ENCODE measurements at regions not wholly inside any gene's neighbourhood (a gene's known extent, or its start where the extent isn't known, plus 50 kb on each side); places are given as distances from the start of the nearest gene placed in this dataset.

DNA sequence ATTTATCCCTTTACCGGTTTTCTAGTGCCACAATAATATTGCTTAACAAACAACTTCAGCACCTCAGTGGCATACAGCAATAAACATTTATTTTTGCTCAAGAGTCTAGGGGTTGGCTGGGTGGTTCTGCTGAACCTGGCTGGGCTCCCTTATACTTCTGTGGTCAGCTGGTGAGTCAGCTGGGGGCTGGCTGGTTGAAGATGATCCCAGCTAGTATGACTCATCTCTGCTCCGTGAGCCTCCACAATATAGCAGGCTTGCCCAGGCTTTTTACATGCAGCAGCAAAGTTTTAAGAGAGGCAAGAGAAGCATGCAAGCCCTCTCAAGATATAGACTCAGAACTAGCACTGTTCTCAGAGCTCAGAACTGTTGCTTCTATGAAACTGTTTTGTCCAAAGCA is 523.5 kb upstream of the CLINT1 start:
- H2BK12ac ChIP-seq (ENCODE audit: low read length in 2 of 2) = no peak overlapping the region
- no peak overlapping the region for H3K4ac ChIP-seq (ENCODE audit: low read depth in 1 of 2, low read length in 2 of 2)
- no peaks in the 10 kb centered on the region for H3K79me1 ChIP-seq (replicated peaks; ENCODE audit: low read length, poor library complexity, severe bottlenecking)
- DNase-seq = peak; percentile 96
- peaks cover 3% of the 10 kb centered on the region for H3K9me3 ChIP-seq (ENCODE audit: control insufficient read depth, low read length)
- no peak overlapping the region for H4K91ac ChIP-seq (ENCODE audit: low read length)
- 0% methylated on average over 1 of the region's 2 CpGs for WGBS
- H2BK120ac ChIP-seq (ENCODE audit: low read depth, low read length) = no peak overlapping the region
- no peak overlapping the region for H2AFZ ChIP-seq (ENCODE audit: low read depth, low read length)
- H3K4me1 ChIP-seq (ENCODE audit: control insufficient read depth, insufficient read depth, low read depth, low read length) = peaks cover 17% of the 10 kb centered on the region
- H3K27me3 ChIP-seq (ENCODE audit: control insufficient read depth in 1 of 2, insufficient read depth in 1 of 2, low read length in 2 of 2) = no peaks in the 10 kb centered on the region
- no peak overlapping the region for H3K14ac ChIP-seq (ENCODE audit: low read length in 2 of 2)
- H3K23ac ChIP-seq (ENCODE audit: low read length in 2 of 2) = no peak overlapping the region
- peak overlapping the region; percentile 25 for H3K4me2 ChIP-seq (ENCODE audit: low read length, poor library complexity, severe bottlenecking)
- no peak overlapping the region for H2BK15ac ChIP-seq (ENCODE audit: low read depth, poor library complexity, severe bottlenecking)
- H4K8ac ChIP-seq (ENCODE audit: low read length) = no peak overlapping the region
- H3K18ac ChIP-seq (ENCODE audit: low read depth in 1 of 2, low read length in 2 of 2) = no peak overlapping the region
- H3K36me3 ChIP-seq (ENCODE audit: control insufficient read depth in 1 of 2, insufficient read depth in 2 of 2, low read depth in 1 of 2, low read length in 2 of 2) = no peaks in the 10 kb centered on the region
- no peak overlapping the region for H3K4me3 ChIP-seq (ENCODE audit: insufficient read depth in 1 of 2, low read depth in 1 of 2, low read length in 2 of 2)
- H3K9ac ChIP-seq (ENCODE audit: low read length) = peak overlapping the region; percentile 70
- no peak overlapping the region for H2BK5ac ChIP-seq (ENCODE audit: low read depth, low read length, poor library complexity, severe bottlenecking)
- no peak overlapping the region for H2AK5ac ChIP-seq (ENCODE audit: low read length, severe bottlenecking)
- peak overlapping the region; percentile 73 for H3K27ac ChIP-seq (ENCODE audit: low read length, poor library complexity, severe bottlenecking)

DNA sequence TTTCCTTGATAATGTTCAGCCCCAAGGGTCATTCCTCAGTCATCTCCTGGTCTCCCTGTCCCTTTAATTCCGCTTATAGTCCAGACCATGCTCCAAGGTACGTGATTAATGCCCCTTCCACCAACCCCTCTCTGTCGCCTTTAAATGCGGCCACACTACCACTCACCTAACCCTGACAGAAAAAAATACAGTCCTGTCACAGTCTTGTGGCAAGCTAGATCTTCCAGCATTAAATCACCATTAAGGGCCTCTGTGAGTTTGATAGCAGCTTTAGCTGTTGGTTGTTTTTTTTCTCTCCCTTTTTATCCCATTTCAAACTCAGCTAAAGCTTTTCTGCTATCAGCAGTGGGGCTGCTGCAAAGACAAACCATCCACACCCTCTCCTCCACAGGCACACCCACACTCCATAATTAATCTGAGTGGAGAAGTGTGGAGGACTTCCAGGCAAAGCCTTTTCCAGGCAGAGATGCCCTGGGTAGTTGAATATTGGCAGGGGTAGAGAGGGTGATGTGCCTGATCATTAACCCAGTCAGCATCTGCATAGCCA is 522.7 kb upstream of the CLINT1 start:
- no peak overlapping the region for H2BK12ac ChIP-seq (ENCODE audit: low read length in 2 of 2)
- no peak overlapping the region for H4K8ac ChIP-seq (ENCODE audit: low read length)
- DNase-seq = no peak
- H2AK5ac ChIP-seq (ENCODE audit: low read length, severe bottlenecking) = no peak overlapping the region
- no peak overlapping the region for H2BK5ac ChIP-seq (ENCODE audit: low read depth, low read length, poor library complexity, severe bottlenecking)
- H3K9ac ChIP-seq (ENCODE audit: low read length) = peak overlapping the region; percentile 34
- no peak overlapping the region for H3K4ac ChIP-seq (ENCODE audit: low read depth in 1 of 2, low read length in 2 of 2)
- H3K4me2 ChIP-seq (ENCODE audit: low read length, poor library complexity, severe bottlenecking) = no peak overlapping the region
- H3K36me3 ChIP-seq (ENCODE audit: control insufficient read depth in 1 of 2, insufficient read depth in 2 of 2, low read depth in 1 of 2, low read length in 2 of 2) = no peaks in the 10 kb centered on the region
- H3K14ac ChIP-seq (ENCODE audit: low read length in 2 of 2) = no peak overlapping the region
- no peak overlapping the region for H2BK15ac ChIP-seq (ENCODE audit: low read depth, poor library complexity, severe bottlenecking)
- WGBS = 87% methylated on average over 4 of the region's 4 CpGs
- peak overlapping the region; percentile 33 for H3K27ac ChIP-seq (ENCODE audit: low read length, poor library complexity, severe bottlenecking)
- peak overlapping the region; percentile 3 to 73 for H3K18ac ChIP-seq (ENCODE audit: low read depth in 1 of 2, low read length in 2 of 2)
- H3K27me3 ChIP-seq (ENCODE audit: control insufficient read depth in 1 of 2, insufficient read depth in 1 of 2, low read length in 2 of 2) = no peaks in the 10 kb centered on the region
- no peak overlapping the region for H2AFZ ChIP-seq (ENCODE audit: low read depth, low read length)
- H3K23ac ChIP-seq (ENCODE audit: low read length in 2 of 2) = no peak overlapping the region
- H3K4me3 ChIP-seq (ENCODE audit: insufficient read depth in 1 of 2, low read depth in 1 of 2, low read length in 2 of 2) = no peak overlapping the region
- peaks cover 17% of the 10 kb centered on the region for H3K4me1 ChIP-seq (ENCODE audit: control insufficient read depth, insufficient read depth, low read depth, low read length)
- no peak overlapping the region for H4K91ac ChIP-seq (ENCODE audit: low read length)
- H3K79me1 ChIP-seq (replicated peaks; ENCODE audit: low read length, poor library complexity, severe bottlenecking) = no peaks in the 10 kb centered on the region
- H2BK120ac ChIP-seq (ENCODE audit: low read depth, low read length) = peak overlapping the region; percentile 54
- H3K9me3 ChIP-seq (ENCODE audit: control insufficient read depth, low read length) = peaks cover 3% of the 10 kb centered on the region

DNA sequence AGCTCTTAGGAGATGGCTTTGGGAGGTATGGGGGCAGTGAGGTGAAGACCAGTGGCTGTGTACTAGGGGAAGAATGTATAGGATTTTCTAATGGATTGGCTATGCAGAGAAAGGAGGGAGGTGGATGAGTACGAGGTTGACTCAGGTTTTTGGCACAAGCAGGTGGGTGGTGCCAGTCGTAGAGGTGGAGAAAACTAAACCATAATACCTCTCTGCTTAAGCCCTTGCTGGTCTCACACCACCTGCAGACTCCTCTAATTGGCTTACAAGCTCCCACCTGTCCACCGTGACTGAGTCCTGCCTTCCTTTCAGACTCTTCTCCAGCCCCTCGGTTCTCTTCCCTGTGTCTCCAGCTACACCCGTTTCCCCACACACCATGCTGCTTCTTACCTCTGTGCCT is 521.7 kb upstream of the CLINT1 start:
- no peaks in the 10 kb centered on the region for H3K79me1 ChIP-seq (replicated peaks; ENCODE audit: low read length, poor library complexity, severe bottlenecking)
- no peak for DNase-seq
- no peak overlapping the region for H3K4me2 ChIP-seq (ENCODE audit: low read length, poor library complexity, severe bottlenecking)
- no peak overlapping the region for H2AK5ac ChIP-seq (ENCODE audit: low read length, severe bottlenecking)
- H2BK12ac ChIP-seq (ENCODE audit: low read length in 2 of 2) = no peak overlapping the region
- H2BK5ac ChIP-seq (ENCODE audit: low read depth, low read length, poor library complexity, severe bottlenecking) = no peak overlapping the region
- H3K9ac ChIP-seq (ENCODE audit: low read length) = no peak overlapping the region
- WGBS = 95% methylated on average over 4 of the region's 5 CpGs
- peaks cover 17% of the 10 kb centered on the region for H3K4me1 ChIP-seq (ENCODE audit: control insufficient read depth, insufficient read depth, low read depth, low read length)
- no peaks in the 10 kb centered on the region for H3K36me3 ChIP-seq (ENCODE audit: control insufficient read depth in 1 of 2, insufficient read depth in 2 of 2, low read depth in 1 of 2, low read length in 2 of 2)
- H3K4me3 ChIP-seq (ENCODE audit: insufficient read depth in 1 of 2, low read depth in 1 of 2, low read length in 2 of 2) = no peak overlapping the region
- H3K23ac ChIP-seq (ENCODE audit: low read length in 2 of 2) = no peak overlapping the region
- H2BK120ac ChIP-seq (ENCODE audit: low read depth, low read length) = no peak overlapping the region
- no peak overlapping the region for H2AFZ ChIP-seq (ENCODE audit: low read depth, low read length)
- peaks cover 3% of the 10 kb centered on the region for H3K9me3 ChIP-seq (ENCODE audit: control insufficient read depth, low read length)
- H2BK15ac ChIP-seq (ENCODE audit: low read depth, poor library complexity, severe bottlenecking) = peak overlapping the region; percentile 26
- no peak overlapping the region for H3K4ac ChIP-seq (ENCODE audit: low read depth in 1 of 2, low read length in 2 of 2)
- H3K27ac ChIP-seq (ENCODE audit: low read length, poor library complexity, severe bottlenecking) = no peak overlapping the region
- no peak overlapping the region for H3K18ac ChIP-seq (ENCODE audit: low read depth in 1 of 2, low read length in 2 of 2)
- no peak overlapping the region for H4K8ac ChIP-seq (ENCODE audit: low read length)
- no peaks in the 10 kb centered on the region for H3K27me3 ChIP-seq (ENCODE audit: control insufficient read depth in 1 of 2, insufficient read depth in 1 of 2, low read length in 2 of 2)
- H3K14ac ChIP-seq (ENCODE audit: low read length in 2 of 2) = no peak overlapping the region
- no peak overlapping the region for H4K91ac ChIP-seq (ENCODE audit: low read length)

DNA sequence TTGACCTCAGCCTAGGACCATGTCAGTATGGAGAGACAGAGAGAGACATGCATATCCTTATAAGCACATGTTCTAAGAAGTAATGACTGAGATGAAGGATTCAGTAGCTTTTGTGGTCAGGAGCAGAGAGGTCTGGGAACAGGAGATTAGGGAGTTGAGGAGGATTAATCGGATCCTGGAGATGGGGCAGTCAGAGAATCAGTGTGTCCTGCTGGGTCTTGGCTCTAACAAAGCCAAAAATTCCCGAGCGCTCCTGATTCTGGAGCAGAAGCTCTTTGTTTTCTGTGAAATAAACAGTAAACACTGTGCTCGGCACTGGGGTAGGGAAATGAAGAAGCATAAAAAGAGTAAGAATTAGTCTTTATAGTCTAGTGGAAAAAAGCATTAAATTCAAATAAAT is 520.0 kb upstream of the CLINT1 start:
- peaks cover 3% of the 10 kb centered on the region for H3K9me3 ChIP-seq (ENCODE audit: control insufficient read depth, low read length)
- WGBS = 89% methylated on average over 3 of the region's 4 CpGs
- no peak overlapping the region for H4K91ac ChIP-seq (ENCODE audit: low read length)
- H3K14ac ChIP-seq (ENCODE audit: low read length in 2 of 2) = no peak overlapping the region
- H3K27ac ChIP-seq (ENCODE audit: low read length, poor library complexity, severe bottlenecking) = no peak overlapping the region
- no peak overlapping the region for H2AFZ ChIP-seq (ENCODE audit: low read depth, low read length)
- H3K27me3 ChIP-seq (ENCODE audit: control insufficient read depth in 1 of 2, insufficient read depth in 1 of 2, low read length in 2 of 2) = no peaks in the 10 kb centered on the region
- H3K4me2 ChIP-seq (ENCODE audit: low read length, poor library complexity, severe bottlenecking) = no peak overlapping the region
- no peak overlapping the region for H2BK12ac ChIP-seq (ENCODE audit: low read length in 2 of 2)
- no peak for DNase-seq
- H3K79me1 ChIP-seq (replicated peaks; ENCODE audit: low read length, poor library complexity, severe bottlenecking) = no peaks in the 10 kb centered on the region
- no peak overlapping the region for H2BK120ac ChIP-seq (ENCODE audit: low read depth, low read length)
- no peak overlapping the region for H3K18ac ChIP-seq (ENCODE audit: low read depth in 1 of 2, low read length in 2 of 2)
- H3K4me3 ChIP-seq (ENCODE audit: insufficient read depth in 1 of 2, low read depth in 1 of 2, low read length in 2 of 2) = no peak overlapping the region
- no peak overlapping the region for H2BK5ac ChIP-seq (ENCODE audit: low read depth, low read length, poor library complexity, severe bottlenecking)
- H4K8ac ChIP-seq (ENCODE audit: low read length) = no peak overlapping the region
- no peaks in the 10 kb centered on the region for H3K36me3 ChIP-seq (ENCODE audit: control insufficient read depth in 1 of 2, insufficient read depth in 2 of 2, low read depth in 1 of 2, low read length in 2 of 2)
- H3K4me1 ChIP-seq (ENCODE audit: control insufficient read depth, insufficient read depth, low read depth, low read length) = peaks cover 15% of the 10 kb centered on the region
- H3K4ac ChIP-seq (ENCODE audit: low read depth in 1 of 2, low read length in 2 of 2) = no peak overlapping the region
- no peak overlapping the region for H2AK5ac ChIP-seq (ENCODE audit: low read length, severe bottlenecking)
- H3K9ac ChIP-seq (ENCODE audit: low read length) = no peak overlapping the region
- no peak overlapping the region for H3K23ac ChIP-seq (ENCODE audit: low read length in 2 of 2)
- H2BK15ac ChIP-seq (ENCODE audit: low read depth, poor library complexity, severe bottlenecking) = no peak overlapping the region

Data from mesenchymal stem cell (in vitro differentiated cells and primary cell).